ENCODE measurements at regions not wholly inside any gene's neighbourhood (a gene's known extent, or its start where the extent isn't known, plus 50 kb on each side); places are given as distances from the start of the nearest gene placed in this dataset.
"Not testable (repeated sequence)": the region's sequence is repeated elsewhere in the genome, so short reads cannot be mapped to it uniquely, and the experiment has no call there.

- DNase-seq: no peak
Measured at GRCh38 chr1:229141271-229141670, 129.6 kb upstream of the RAB4A start.

- DNase-seq: no peak
Measured at GRCh38 chr1:229141689-229142377, 129.1 kb upstream of the RAB4A start.

DNA sequence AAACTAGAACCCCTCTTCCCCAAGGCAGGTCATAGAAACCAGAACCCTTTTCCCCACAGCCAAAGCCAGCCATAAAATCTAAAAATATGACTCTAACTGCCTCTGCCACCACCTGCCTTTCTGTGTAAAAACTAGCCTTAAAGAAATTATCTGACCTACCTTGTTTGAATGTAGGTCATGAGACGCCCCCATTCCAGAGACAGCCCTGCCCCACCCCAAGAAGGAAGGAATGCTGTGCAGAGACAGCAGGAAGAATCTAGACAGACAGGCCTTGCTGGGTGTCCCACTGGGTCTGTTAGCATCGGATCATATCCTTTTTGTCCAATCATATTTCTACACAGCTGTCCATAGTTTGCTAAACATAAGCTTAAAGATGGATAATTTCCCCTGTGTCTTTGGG lies 128.4 kb upstream of the RAB4A start:
- DNase-seq: no peak

- DNase-seq: no peak
Measured at GRCh38 chr1:229146647-229147046, 124.3 kb upstream of the RAB4A start.

DNA sequence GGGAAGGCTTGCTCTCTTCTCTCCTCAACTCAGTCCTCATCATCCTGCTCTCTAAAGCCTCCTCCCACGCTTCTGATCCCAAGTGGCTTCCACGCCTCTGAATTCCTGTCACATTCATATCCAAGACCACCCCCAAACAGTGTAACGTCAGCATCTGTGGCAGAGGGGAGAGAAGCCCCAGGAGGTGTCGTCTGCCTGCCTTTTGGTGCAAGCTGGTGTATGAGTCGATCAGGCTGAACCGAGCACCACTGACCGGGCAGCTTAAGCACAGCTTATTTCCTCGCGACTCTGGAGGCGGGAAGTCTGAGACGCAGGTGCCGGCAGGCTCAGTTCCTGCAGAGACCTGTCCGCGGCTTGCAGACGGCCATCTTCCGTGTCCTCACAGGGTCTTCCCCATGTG lies 123.8 kb upstream of the RAB4A start:
- no peak for DNase-seq

DNA sequence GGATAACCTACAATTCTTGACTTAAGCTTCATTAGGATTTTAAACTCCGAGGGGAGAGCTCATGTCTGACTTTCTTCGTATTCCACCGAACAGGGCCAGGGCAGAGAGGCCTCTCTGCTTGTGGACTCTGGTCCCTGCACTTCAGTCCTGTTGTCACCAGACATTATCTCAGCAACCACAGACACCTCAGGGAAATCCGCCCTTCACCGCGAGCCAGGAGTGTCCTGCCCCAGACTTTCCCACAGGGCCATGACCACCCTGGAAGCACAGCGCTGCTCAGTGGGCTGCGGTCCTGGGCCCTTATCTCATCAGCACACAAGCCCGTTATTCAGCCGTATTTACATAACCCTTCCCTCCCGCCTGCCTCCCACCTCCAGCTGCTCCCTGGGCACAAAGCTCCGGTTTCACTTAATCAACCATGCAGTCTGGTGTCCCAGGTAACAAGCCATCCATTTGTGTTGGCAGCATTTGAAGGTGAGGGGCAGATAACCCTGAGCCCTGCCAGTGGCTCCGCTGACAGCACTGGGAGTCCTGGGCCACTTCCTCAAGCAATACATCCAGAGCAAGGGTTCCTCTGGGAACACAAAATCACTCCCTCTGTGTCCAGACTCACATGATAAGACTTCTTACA lies 122.8 kb upstream of the RAB4A start:
- DNase-seq: no peak

GRCh38 chr1:229148743-229149142 lies 122.2 kb upstream of the RAB4A start:
- DNase-seq: no peak

- no peak for DNase-seq
Measured at GRCh38 chr1:229149435-229149834, 121.5 kb upstream of the RAB4A start.

GRCh38 chr1:229150518-229150917 lies 120.4 kb upstream of the RAB4A start:
- DNase-seq: no peak

GRCh38 chr1:229151412-229151811 lies 119.5 kb upstream of the RAB4A start:
- not testable (repeated sequence) for DNase-seq

GRCh38 chr1:229152311-229152710 lies 118.6 kb upstream of the RAB4A start:
- DNase-seq: no peak

GRCh38 chr1:229153955-229154548 lies 116.9 kb upstream of the RAB4A start:
- no peak for DNase-seq

DNA sequence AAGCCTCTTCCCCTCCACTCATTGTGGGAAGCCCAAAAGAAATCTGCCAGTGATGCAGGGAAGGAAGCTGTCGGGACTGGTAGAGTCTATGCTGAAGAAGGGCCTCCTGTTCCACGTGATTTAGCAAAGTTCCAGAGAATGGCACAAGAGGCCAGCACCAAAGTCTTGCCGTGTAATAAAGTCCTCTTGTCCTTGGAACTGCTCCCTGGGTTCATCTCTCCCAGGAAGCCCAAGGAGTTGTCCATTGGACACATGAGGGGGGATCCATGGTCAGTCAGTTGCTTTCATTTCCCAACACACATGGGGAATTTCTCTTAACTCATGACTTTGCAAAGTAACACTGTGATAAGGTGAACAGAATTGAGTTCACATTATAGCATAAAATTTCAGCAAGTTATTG lies 116.1 kb upstream of the RAB4A start:
- DNase-seq: no peak

- no peak for DNase-seq
Measured at GRCh38 chr1:229155472-229155871, 115.4 kb upstream of the RAB4A start.

- DNase-seq: no peak
Measured at GRCh38 chr1:229156872-229157271, 114.0 kb upstream of the RAB4A start.

- DNase-seq: no peak
Measured at GRCh38 chr1:229157480-229157879, 113.4 kb upstream of the RAB4A start.

DNA sequence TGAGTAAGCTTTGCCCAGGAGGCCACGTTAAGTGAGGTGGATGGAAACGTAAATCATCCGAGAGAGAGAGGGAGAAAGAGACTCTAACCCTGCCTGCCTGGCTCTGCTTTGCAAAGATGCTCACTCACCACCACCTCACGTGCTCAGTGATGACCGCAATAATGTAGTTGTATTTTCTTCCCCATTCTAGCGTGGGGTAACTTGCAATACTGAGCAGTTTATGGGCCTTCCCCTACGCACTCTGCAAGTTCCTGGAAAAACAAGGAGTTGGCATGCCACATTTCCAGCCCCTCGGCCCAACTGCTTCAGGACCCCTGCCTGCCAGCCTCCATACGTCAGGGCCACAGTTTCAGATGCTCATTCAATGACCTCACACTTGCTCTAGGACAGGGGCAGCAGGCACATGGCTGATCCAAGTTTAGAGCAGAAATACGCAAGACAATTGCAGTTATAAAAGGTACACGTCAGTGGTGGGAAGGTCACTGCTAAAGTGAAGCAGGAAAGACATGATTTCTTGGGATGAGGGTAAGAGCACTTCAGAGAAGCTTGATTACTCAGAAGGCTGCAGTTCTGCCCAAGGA lies 112.5 kb upstream of the RAB4A start:
- DNase-seq: no peak

- no peak for DNase-seq
Measured at GRCh38 chr1:229158927-229159326, 112.0 kb upstream of the RAB4A start.

- no peak for DNase-seq
Measured at GRCh38 chr1:229159668-229160544, 111.0 kb upstream of the RAB4A start.

GRCh38 chr1:229161740-229162139 lies 109.2 kb upstream of the RAB4A start:
- DNase-seq: no peak

DNA sequence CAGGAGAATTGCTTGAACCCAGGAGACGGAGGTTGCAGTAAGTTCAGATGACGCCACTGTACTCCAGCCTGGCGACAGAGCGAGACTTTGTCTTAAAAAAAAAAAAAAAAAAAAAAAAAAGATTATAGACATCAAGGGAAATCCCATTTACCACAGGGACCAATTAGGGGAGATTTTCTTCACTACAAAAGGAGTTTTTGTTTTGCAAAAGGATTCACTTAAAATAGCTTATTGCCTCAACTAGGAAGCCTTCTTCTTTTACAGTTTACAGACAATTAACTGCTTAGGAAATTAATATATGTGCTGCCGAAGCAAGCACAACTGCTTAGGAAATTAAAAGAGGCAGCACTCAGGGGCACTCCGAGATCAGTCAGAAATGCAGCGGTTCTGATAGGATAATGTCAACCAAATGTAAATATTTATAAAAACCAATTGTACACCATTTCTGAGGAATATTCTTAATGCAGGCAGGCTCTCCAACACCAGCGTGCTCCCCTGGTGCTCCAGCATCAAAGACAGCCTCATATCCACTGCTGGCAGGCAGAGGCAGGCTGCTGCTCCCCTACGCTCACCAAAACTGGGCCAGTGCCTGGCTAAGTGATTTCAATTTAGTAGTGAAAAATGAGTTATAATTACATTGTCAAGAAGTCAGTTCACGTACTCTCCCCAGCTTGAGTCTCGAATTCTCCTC lies 107.9 kb upstream of the RAB4A start:
- no peak for DNase-seq

GRCh38 chr1:229164348-229164747 lies 106.6 kb upstream of the RAB4A start:
- DNase-seq: no peak

Measured in EL (cell line).